ENCODE measurements at regions not wholly inside any gene's neighbourhood (a gene's known extent, or its start where the extent isn't known, plus 50 kb on each side); places are given as distances from the start of the nearest gene placed in this dataset.

- no peak for TF ChIP-seq REST (IDR thresholded peaks at IDR 0.05; ENCODE audit: low read depth, low read length)
- no peak for TF ChIP-seq CTCF (IDR thresholded peaks at IDR 0.05)
- no peak for TF ChIP-seq SMC3 (IDR thresholded peaks at IDR 0.05; ENCODE audit: low read depth, low read length)
Observed at GRCh38 chr5:87503004-87503403, 90.3 kb upstream of the CCNH start (continued).

GRCh38 chr5:87499478-87500410 lies 87.0 kb upstream of the CCNH start:
- no peak for DNase-seq
- no peaks in the 10 kb centered on the region for H3K9me3 ChIP-seq
- no peaks in the 10 kb centered on the region; a peak in 1 of 4 replicates for H3K4me1 ChIP-seq (ENCODE audit: control insufficient read depth in 1 of 2, insufficient read depth in 2 of 2, low read depth in 1 of 2, low read length in 1 of 2)
- POLR2A ChIA-PET, result no interaction called here
- H3K4me3 ChIP-seq (ENCODE audit: low read depth in 2 of 2, low read length in 1 of 2), result no peak overlapping the region
- no peaks in the 10 kb centered on the region for H3K9me2 ChIP-seq
- no peaks in the 10 kb centered on the region for H3K27me3 ChIP-seq (ENCODE audit: insufficient read depth)
- TF ChIP-seq CHD2 (IDR thresholded peaks at IDR 0.05; ENCODE audit: low read length, partially characterized antibody) (no peak), TAF1 (IDR thresholded peaks at IDR 0.05; ENCODE audit: borderline replicate concordance, low read depth, low read length) (no peak), NRF1 (IDR thresholded peaks at IDR 0.05; ENCODE audit: low read depth, low read length) (no peak), NFIC (IDR thresholded peaks at IDR 0.05; ENCODE audit: borderline replicate concordance) (no peak), RCOR1 (IDR thresholded peaks at IDR 0.05; ENCODE audit: low read length) (no peak), YY1 (IDR thresholded peaks at IDR 0.05; ENCODE audit: low read depth) (no peak)
- TF ChIP-seq, protein P1, sequence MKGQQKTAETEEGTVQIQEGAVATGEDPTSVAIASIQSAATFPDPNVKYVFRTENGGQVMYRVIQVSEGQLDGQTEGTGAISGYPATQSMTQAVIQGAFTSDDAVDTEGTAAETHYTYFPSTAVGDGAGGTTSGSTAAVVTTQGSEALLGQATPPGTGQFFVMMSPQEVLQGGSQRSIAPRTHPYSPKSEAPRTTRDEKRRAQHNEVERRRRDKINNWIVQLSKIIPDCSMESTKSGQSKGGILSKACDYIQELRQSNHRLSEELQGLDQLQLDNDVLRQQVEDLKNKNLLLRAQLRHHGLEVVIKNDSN (IDR thresholded peaks at IDR 0.05; ENCODE audit: borderline replicate concordance, low read depth), result no peak
- TF ChIP-seq, protein P2, sequence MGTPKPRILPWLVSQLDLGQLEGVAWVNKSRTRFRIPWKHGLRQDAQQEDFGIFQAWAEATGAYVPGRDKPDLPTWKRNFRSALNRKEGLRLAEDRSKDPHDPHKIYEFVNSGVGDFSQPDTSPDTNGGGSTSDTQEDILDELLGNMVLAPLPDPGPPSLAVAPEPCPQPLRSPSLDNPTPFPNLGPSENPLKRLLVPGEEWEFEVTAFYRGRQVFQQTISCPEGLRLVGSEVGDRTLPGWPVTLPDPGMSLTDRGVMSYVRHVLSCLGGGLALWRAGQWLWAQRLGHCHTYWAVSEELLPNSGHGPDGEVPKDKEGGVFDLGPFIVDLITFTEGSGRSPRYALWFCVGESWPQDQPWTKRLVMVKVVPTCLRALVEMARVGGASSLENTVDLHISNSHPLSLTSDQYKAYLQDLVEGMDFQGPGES (IDR thresholded peaks at IDR 0.05; ENCODE audit: low read depth, low read length), result no peak
- H3K9ac ChIP-seq, result no peak overlapping the region
- no peak overlapping the region for H2AFZ ChIP-seq (ENCODE audit: low read depth)
- H4K20me1 ChIP-seq (ENCODE audit: insufficient read depth), result no peaks in the 10 kb centered on the region
- CTCF ChIA-PET, result interaction anchor here (0.7 to 1.4 kb wide), 2 partner anchors 11 to 17 kb away, joined by 3 to 4 read pairs; no protein-coding TSS in a partner anchor
- 45% methylated on average over 20 of the region's 21 CpGs for WGBS (ENCODE audit: low lambda C conversion rate)
- no peaks in the 10 kb centered on the region for H3K36me3 ChIP-seq (replicated peaks in 1 of 2; ENCODE audit: control insufficient read depth in 1 of 2, insufficient read depth in 2 of 2, low read length in 1 of 2)
- no peaks in the 10 kb centered on the region for H3F3A ChIP-seq (replicated peaks; ENCODE audit: insufficient read depth)
- no peaks in the 10 kb centered on the region for H3K79me2 ChIP-seq (ENCODE audit: insufficient read depth)
- no peak overlapping the region for H3K27ac ChIP-seq (ENCODE audit: low read depth in 2 of 2, low read length in 1 of 2)
- H3K4me2 ChIP-seq, result no peak overlapping the region

Measured in SK-N-SH (cell line).